CD4-positive, alpha-beta T cell (primary cell): ENCODE measurements at regions not wholly inside any gene's neighbourhood (a gene's known extent, or its start where the extent isn't known, plus 50 kb on each side); places are given as distances from the start of the nearest gene placed in this dataset.

Experiments
- ATAC-seq: fragments of 200-7000 bp; cut with Tn5 transposase; one replicate; pipeline ENCODE4 v1.10.0; 2022; ENCODE audit warnings: mild to moderate bottlenecking; ENCODE audit not compliant: poor library complexity
- CTCF ChIA-PET: fragments of 350-600 bp; sonication (Branson Sonifier 250); formaldehyde crosslinking; loops from one replicate; lab custom pipeline; 2021; ENCODE audit warnings: antibody characterized with exemption, inconsistent platforms; lab: Charles Lee
- POLR2A ChIA-PET: fragments of 350-600 bp; sonication (Branson Sonifier 250); formaldehyde crosslinking; loops from one replicate; lab custom pipeline; 2021; ENCODE audit warnings: antibody characterized with exemption, inconsistent platforms; lab: Charles Lee
- DNase-seq, 14 experiments: peaks; one replicate each; pipeline ENCODE4 v3.0.0-alpha.2; 2013 to 2020; ENCODE audit warnings: mixed read lengths in 2 of 14
- H3K27ac ChIP-seq, 2 donors: one replicate each; pipeline versions ENCODE4 v1.5.1 to v1.7.0; 2013; ENCODE audit warnings: low read length in 2 of 2, low read depth in 1 of 2, mild to moderate bottlenecking in 1 of 2
- H3K27me3 ChIP-seq, 2 experiments: 1 replicate in 1 of 2; 2 replicates in 1 of 2; pipeline versions ENCODE4 v1.6.1 to v1.7.0; 2013; ENCODE audit warnings: low read length in 2 of 2, control low read depth in 1 of 2, mild to moderate bottlenecking in 1 of 2, moderate library complexity in 1 of 2; ENCODE audit not compliant: insufficient read depth in 2 of 2, control insufficient read depth in 1 of 2
- H3K36me3 ChIP-seq: one replicate; pipeline ENCODE4 v1.6.1; 2013; ENCODE audit warnings: low read length, control low read depth; ENCODE audit not compliant: insufficient read depth
- H3K4me1 ChIP-seq: one replicate; pipeline ENCODE4 v1.6.1; 2013; ENCODE audit warnings: low read length, control low read depth; ENCODE audit not compliant: insufficient read depth
- H3K4me3 ChIP-seq: one replicate; pipeline ENCODE4 v1.5.1; 2013; ENCODE audit warnings: mild to moderate bottlenecking, low read length, moderate library complexity
- H3K9me3 ChIP-seq, 2 experiments: 1 replicate in 1 of 2; 2 replicates in 1 of 2; pipeline versions ENCODE4 v1.6.1 to v1.7.0; 2013; ENCODE audit warnings: low read length in 2 of 2, mild to moderate bottlenecking in 2 of 2, control low read depth in 1 of 2, moderate library complexity in 1 of 2; ENCODE audit not compliant: control insufficient read depth in 1 of 2, insufficient read depth in 1 of 2
- H3K27ac Mint-ChIP-seq: one replicate; pipeline ENCODE4 v1.8.0; 2020; ENCODE audit warnings: mixed read lengths
- H3K27me3 Mint-ChIP-seq: one replicate; pipeline ENCODE4 v1.8.0; 2021; ENCODE audit warnings: mixed read lengths
- H3K36me3 Mint-ChIP-seq: one replicate; pipeline ENCODE4 v1.8.0; 2021; ENCODE audit warnings: low read depth, mixed read lengths
- H3K4me1 Mint-ChIP-seq: one replicate; pipeline ENCODE4 v1.8.0; 2021; ENCODE audit warnings: low read depth, mixed read lengths
- H3K4me3 Mint-ChIP-seq: one replicate; pipeline ENCODE4 v1.8.0; 2020; ENCODE audit warnings: mild to moderate bottlenecking, mixed read lengths
- H3K9me3 Mint-ChIP-seq: one replicate; pipeline ENCODE4 v1.8.0; 2020; ENCODE audit warnings: mixed read lengths
- intact Hi-C, 2 experiments: fragments of 100-400 bp; cut with DNase I in 1 of 2; cut with micrococcal nuclease in 1 of 2; formaldehyde crosslinking; loops; one replicate each; pipeline versions ENCODE4 v1.15.1 to v1.9.0; 2023 to 2025; cut with DNase I, micrococcal nuclease
- TF ChIP-seq, protein P1 (sequence below): fragments of 200-600 bp; IDR thresholded peaks from one replicate; pipeline ENCODE4 v1.8.0; 2022; ENCODE audit warnings: antibody characterized with exemption, mild to moderate bottlenecking

DNA sequence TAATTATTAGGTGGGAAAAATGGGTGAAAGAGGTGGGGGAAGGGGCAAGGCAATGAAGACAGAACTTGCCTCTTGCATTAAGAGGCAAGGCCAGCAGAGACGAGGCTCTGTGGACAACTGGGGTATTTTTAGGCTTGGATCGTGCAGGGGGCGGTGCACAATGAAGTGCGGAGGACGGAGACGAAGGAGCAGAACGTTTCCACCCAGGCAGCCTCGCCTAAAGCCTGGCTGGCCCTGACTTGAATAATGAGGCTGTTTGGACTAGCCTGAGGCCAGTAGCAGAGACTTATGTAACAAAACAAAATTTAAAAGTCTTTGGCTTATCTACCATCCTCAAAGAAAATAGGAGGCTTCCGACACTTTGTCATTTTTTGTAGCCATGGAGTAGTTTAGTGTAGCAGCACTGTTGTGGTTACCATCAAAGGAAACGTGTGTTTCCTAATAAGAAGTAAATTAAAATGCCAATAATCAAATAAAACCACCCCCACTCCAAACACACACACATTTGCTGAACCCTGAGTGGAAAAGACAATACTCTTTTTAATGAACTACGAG is 370.0 kb upstream of the CNR1 start:
- Mint-ChIP-seq H3K9me3 (no peaks in the 10 kb centered on the region), H3K27ac (no peak overlapping the region), H3K36me3 (no peaks in the 10 kb centered on the region), H3K4me1 (no peaks in the 10 kb centered on the region), H3K27me3 (peaks cover 49% of the 10 kb centered on the region), H3K4me3 (no peak overlapping the region)
- no peak overlapping the region for H3K27ac ChIP-seq
- DNase-seq, result no peak
- H3K36me3 ChIP-seq, result no peaks in the 10 kb centered on the region
- H3K4me3 ChIP-seq, result no peak overlapping the region
- H3K9me3 ChIP-seq, result no peaks in the 10 kb centered on the region
- TF ChIP-seq, protein P1, sequence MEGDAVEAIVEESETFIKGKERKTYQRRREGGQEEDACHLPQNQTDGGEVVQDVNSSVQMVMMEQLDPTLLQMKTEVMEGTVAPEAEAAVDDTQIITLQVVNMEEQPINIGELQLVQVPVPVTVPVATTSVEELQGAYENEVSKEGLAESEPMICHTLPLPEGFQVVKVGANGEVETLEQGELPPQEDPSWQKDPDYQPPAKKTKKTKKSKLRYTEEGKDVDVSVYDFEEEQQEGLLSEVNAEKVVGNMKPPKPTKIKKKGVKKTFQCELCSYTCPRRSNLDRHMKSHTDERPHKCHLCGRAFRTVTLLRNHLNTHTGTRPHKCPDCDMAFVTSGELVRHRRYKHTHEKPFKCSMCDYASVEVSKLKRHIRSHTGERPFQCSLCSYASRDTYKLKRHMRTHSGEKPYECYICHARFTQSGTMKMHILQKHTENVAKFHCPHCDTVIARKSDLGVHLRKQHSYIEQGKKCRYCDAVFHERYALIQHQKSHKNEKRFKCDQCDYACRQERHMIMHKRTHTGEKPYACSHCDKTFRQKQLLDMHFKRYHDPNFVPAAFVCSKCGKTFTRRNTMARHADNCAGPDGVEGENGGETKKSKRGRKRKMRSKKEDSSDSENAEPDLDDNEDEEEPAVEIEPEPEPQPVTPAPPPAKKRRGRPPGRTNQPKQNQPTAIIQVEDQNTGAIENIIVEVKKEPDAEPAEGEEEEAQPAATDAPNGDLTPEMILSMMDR, result no peak
- ATAC-seq, result no peak
- H3K27me3 ChIP-seq, result peaks cover 5 to 9% of the 10 kb centered on the region in 2 experiments
- ChIA-PET POLR2A (no interaction called here), CTCF (no interaction called here)
- intact Hi-C loops, result no loop called here
- H3K4me1 ChIP-seq, result no peaks in the 10 kb centered on the region

DNA sequence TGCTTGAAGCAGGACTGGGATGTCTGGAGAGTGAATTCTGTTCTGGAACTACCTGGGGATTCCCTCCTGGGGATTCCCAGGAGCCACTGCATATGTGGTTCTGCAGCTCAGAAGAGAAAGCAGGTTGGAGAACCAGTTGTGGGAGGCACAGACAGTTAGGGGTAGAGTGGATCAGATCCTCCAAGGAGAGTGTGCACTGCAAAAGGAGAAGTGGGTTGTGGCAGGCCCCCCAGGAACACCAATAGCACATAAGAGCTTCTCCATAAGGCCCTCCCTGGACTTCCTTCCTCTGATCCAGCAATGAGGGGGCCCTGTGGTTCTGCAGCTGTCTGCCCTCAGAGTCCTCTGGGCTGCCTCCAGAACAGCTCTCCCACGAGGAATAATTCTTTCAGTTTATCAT is 369.2 kb upstream of the CNR1 start:
- peaks cover 51% of the 10 kb centered on the region for H3K27me3 Mint-ChIP-seq
- Histone ChIP-seq H3K4me1 (no peaks in the 10 kb centered on the region), H3K36me3 (no peaks in the 10 kb centered on the region), H3K27ac (no peak overlapping the region), H3K4me3 (no peak overlapping the region), H3K27me3 (peaks cover 5 to 9% of the 10 kb centered on the region in 2 experiments), H3K9me3 (peaks cover 0 to 4% of the 10 kb centered on the region in 2 experiments)
- TF ChIP-seq, protein P1, result no peak
- no peaks in the 10 kb centered on the region for H3K4me1 Mint-ChIP-seq
- no peak overlapping the region for H3K4me3 Mint-ChIP-seq
- ChIA-PET CTCF (no interaction called here), POLR2A (no interaction called here)
- ATAC-seq (no peak), DNase-seq (peak in 1 of 14 experiments; percentile 1)
- H3K27ac Mint-ChIP-seq, result no peak overlapping the region
- no peaks in the 10 kb centered on the region for H3K36me3 Mint-ChIP-seq
- intact Hi-C loops, result no loop called here
- no peaks in the 10 kb centered on the region for H3K9me3 Mint-ChIP-seq

DNA sequence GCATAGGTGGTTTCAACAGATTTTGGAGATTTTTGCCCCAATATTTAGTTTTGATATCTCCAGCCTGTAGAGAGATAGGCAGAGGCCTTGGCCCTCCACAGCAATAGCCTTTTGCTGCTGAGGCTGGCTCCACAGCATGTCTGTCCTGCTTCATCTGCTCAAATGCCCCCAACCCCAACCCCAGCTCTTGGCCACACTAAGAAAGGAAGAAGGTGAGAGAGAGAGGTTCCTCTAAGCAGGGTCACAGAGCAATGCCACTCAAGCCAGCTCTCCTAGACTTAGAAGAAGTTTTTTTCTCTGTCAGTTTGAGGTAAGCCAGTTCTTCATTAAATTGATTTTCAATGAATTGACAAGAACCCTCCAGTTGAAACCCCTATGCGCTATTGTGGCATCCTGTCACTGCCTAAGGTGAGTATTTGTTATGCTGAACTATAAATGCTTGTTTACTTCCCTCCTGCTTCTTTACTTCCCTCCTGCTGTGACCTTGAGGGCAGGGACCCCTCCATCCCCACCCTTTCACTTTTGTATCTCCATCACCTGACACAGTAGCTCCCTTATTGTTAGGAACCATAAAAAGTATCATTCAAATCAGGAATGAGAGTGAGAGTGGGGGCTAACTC is 366.2 kb upstream of the CNR1 start:
- no peaks in the 10 kb centered on the region for H3K9me3 Mint-ChIP-seq
- ChIA-PET POLR2A (no interaction called here), CTCF (no interaction called here)

More for the DNA sequence above, 366.2 kb upstream of the CNR1 start:
- TF ChIP-seq, protein P1, result no peak
- Histone ChIP-seq H3K27me3 (peaks cover 8 to 9% of the 10 kb centered on the region in 2 experiments), H3K9me3 (peaks cover 0 to 4% of the 10 kb centered on the region in 2 experiments), H3K4me3 (no peak overlapping the region), H3K4me1 (no peaks in the 10 kb centered on the region), H3K36me3 (no peaks in the 10 kb centered on the region), H3K27ac (no peak overlapping the region)
- intact Hi-C loops, result no loop called here
- ATAC-seq (no peak), DNase-seq (no peak)
- Mint-ChIP-seq H3K27ac (no peak overlapping the region), H3K4me1 (no peaks in the 10 kb centered on the region), H3K36me3 (no peaks in the 10 kb centered on the region), H3K4me3 (no peak overlapping the region), H3K27me3 (peaks cover 52% of the 10 kb centered on the region)
